Ureter (tissue), 1 donor: ENCODE measurements at regions not wholly inside any gene's neighbourhood (a gene's known extent, or its start where the extent isn't known, plus 50 kb on each side); places are given as distances from the start of the nearest gene placed in this dataset.
A peak's percentile ranks its signal among the peaks of the same experiment; 100 is the strongest.

Experiments
- DNase-seq: peaks from one replicate; pipeline ENCODE4 v3.0.0-alpha.2; 2020; ENCODE audit warnings: low spot score
- donor health status: DM: yes; HTN: yes; CAD: no.

DNA sequence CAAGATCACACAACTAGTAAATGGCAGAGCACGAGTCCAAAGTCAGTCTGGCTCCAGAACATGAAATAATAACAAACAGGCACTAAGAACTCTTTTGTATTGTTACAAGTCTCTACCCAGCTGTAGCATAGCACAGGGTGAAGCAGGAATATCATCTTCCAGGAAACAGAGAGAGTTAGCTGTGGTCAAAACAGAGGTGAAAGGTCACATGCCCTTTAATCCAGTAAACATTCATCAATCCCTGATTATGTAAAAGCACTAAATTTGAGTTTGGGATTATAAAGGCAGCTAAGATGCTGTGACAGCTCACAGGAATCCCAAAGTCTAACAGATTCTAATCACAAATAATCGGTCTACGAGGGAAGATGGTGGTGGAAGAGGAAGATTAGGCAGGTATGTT is 133.0 kb upstream of the ASTN2 start:
- DNase-seq = no peak

DNA sequence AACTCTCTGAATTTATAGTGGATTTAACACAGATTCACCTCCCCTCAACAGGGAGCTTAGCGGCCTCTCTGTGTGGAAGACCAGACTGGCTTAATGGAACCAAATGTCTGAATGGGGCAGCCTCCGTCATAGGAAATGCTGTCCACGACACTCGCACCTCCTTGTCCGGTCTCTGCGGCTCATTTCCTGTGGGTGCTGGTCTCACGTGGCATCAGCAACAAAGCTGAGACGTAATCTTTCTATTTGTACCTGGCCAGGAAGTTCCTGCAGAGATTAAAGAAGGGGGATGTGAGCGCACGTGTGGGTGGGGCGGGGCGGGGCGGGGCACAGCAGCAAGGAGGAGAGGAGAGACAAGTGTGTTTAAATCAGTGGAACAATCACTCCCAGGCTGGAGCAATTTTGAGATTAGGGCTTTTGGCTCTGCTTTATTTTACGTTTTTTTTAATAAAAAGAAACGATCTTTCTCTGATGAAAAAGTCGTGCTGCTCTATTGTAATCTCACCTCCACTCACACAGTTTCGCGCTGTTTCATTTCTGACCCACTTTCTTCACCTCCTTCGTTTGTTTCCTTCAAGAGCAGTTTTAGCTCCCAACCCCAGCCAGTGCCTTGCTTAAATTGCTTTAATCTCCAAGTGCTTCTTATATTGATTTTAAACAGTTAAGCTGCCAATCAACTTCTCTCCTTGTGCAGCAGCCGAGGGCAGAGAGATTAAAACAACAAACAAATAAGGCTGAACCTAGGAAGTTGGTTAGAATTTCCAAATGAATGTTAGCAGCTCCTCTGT is 132.2 kb upstream of the ASTN2 start:
- DNase-seq = peak; percentile 51

DNA sequence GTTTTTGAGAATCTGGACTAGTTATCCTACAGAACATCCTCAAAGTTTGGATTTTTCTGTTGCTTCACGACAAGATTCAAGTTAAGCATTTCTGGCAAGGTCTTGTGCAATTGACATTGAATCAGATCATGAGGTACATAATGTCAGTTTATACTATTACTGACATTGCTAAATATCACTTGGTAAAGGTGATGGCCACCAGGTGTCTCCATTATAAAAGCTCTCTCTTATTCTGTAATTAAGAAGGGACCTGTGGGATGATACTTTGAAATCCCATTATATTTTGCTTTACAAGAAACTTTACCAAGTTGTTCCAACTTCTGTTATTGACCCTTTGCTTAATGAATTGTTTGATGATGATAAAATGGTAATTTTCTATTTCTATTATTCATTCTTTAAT is 131.0 kb upstream of the ASTN2 start:
- no peak for DNase-seq

DNA sequence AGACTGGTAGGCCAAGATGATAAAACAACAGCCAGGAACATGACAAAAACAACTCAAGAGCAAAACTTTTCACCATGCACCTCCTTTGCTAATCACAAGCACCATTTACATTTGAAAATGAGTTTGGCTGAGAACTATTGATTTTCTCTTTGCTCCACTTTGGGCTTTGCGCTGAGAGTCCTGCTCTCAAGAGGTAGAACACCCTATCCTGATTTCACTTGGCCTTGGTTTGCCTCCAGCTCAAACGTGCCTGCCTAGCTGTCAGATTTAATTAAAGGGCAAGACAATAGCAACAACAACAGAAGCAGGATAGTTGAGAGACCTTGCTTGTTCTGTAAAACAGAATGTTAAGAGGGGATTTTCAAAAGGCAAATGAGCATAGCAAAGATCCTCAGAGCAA is 128.2 kb upstream of the ASTN2 start:
- DNase-seq = no peak

DNA sequence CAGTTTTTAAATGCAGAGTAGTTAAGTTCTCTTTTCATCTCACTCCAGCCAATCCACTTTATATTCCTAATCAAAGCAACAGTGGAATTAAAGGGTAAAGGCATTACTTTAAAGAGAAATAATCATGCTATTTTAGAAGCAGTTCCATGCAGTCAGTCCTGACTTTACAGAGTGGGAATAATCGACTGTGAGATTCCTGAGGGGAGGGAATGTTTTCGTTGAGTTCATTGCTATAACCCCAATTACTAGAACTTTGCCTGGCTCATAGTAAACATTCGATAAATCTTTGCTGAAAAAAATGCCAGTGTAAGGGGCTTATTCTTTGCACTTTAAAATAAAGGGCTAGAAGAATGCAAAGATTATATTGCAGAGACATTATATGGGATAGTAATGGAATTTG is 127.2 kb upstream of the ASTN2 start:
- DNase-seq = no peak

DNA sequence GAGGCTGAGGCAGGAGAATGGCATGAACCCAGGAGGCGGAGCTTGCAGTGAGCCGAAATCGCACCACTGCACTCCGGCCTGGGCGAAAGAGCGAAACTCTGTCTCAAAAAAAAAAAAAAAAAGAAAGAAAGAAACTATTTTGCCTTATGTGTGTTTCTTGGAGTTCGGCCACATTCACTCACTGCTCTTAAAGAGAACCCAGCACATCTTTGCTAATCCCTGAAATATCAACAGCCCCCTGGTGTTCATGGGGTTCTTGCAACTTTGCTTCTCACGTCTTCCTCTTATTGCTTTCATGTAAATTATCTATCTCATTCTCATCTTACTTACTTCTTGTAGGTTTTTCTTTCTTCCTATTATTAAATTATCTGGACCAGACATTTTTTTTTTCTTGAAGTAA is 126.3 kb upstream of the ASTN2 start:
- no peak for DNase-seq

DNA sequence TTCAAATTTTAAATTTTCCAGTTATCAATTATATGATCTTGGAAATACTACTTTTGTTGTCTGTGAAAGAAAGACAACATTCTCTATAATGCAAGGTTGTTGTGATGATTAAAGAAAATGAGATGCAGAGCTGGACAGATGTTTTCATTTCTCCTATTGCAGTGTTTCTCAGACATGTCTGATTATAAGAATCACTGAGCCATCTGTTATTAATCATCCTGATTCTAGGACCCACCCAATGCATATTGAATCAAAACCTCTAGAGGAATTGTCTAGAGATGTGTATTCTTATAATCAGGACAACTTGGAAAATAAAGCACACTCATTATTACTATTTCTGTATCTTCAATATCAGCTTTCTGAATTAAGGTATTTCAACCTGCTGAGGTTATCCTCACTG is 121.1 kb upstream of the ASTN2 start:
- no peak for DNase-seq

DNA sequence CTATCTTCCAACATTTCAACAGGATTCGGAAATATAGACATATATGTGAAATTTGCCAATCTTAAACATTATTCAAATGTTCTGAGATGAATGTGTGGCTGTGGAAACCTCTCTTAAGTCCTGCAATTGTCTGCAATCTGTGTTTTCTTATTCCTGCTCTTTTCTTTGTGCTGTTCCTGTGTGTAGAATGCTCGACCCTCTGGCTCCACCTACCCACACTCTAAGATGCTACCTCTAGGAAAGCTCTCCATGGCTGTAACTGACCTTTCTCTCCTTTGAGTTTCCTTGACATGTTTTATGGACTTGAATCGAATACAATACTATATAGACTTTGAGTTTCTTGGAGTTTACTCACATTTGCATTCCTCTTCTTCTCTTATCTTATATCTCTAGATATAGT is 120.6 kb upstream of the ASTN2 start:
- no peak for DNase-seq

DNA sequence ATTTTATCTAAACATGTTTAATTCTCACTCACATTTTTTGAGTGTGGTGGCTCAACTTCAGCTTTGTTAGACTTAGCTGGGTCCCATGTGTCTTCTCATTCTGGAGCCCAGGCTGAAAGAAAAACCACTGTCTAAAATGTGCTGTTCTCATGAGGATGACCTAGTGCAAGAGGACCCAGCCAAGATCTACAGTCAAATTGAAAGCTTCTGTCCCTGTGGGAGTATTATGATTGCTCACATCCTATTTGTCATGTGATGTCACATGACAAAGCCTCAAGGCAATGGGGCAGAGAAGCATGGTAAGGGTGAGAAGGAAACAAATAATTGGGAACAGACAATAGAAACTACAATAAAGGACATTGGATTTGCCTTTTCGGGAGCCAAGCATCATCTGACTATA is 113.4 kb upstream of the ASTN2 start:
- DNase-seq = no peak

DNA sequence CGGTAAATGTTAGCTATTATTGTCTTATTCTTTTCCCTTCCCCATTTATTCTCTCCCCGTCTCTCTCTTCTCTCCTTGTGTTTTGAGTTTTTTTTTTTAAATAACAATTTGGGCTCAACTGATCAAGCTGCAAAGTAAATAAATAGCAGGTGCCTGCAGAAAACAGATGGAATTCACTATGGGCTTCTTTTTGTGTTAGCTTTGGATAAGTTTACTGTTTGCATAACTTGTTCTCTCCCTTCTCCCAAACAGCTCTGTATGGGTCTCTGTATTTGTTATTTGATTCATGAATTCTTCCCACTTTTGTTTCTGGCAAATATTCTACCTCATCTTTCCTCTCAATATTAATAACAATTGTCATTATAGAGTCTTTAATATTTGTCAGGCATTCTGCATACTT is 111.8 kb upstream of the ASTN2 start:
- no peak for DNase-seq

DNA sequence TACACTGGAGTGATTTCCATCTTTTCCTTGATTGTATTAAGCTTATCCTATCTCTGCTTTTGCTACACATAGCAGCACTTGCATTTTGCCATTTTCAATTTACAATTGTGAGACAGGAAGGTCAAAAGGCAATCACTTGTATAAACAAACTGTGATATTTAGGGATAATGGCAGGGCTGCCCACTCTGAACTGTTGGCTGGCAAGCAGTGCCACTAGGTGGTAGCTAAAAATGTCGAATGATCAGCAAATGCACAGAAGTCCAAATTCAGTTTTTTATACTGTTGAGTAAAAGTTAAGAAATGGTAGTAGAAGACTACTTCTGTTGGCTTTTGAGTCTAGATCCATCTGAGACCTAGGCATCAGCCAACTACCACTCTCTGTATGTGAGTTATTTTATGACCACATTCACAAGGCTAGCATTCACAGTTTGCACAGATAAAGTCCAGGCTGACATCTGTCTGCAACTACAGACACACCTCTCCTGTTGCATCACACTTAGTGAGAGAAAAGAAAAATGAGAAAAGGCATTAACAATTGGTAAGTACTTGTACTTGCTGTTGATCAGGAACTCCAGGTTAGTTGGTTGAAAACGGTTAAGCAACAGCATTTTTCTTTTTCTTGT is 108.8 kb upstream of the ASTN2 start:
- DNase-seq = no peak

DNA sequence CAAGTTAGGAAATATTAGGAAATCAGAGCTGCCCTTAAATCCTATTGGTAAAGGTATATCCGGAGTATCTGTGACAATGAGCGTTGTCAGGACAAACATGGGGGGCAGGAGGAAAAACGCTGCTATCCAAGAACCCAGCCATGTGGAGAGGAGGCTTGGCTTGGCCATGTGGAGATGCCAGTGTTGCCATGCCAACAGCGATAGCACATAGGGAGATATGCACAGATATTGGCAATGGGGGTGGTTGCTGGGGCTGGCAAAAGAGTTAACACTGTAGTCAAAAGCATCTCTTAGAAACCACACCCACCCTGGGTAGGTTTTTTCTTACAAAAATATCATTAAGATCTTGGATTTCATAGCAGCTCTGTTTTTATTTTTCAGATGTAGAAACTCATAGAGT is 106.4 kb upstream of the ASTN2 start:
- no peak for DNase-seq

DNA sequence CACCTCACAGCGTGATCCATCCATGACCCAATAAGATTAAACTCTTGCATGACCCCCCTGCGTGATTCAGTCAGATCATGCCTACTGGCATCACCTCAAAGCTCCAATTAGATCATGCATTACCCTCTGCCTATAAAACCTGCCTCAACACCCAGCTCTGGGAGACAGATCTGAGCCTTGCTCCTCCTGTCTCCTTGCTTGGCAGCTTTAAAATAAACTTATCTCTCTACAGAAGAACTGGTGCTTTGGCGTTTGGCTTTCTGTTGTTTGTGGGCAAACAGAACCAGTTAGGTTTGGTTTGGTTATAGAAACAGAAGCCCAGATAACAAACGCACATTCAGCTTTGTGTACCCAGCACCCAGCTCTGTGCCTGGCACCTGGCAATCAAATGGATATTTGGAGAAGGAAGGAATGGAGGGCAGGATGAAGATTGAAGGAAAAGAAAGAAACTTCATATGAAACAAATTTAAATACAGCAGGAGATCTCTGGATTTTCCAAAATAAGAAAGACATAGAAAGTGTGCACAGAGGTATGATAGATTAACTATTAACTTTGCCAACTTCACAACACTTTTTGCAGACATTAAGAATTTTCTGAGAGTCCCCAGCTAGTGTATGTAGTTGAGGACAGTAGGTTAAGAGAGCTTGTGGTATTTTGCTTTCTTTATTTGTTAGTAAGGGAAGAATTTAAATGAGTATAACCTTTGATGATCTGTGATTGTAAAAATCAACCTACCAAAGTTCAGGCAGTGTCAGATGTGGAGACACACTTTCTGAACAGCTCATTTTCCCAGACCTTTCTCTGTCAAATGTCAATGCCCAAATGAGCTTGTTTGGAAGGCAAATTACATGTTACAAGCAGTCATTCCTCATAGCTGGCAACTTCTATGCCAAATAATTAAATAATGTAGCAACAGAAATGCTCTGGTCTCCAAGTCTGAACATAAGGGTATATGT is 102.1 kb upstream of the ASTN2 start:
- no peak for DNase-seq

DNA sequence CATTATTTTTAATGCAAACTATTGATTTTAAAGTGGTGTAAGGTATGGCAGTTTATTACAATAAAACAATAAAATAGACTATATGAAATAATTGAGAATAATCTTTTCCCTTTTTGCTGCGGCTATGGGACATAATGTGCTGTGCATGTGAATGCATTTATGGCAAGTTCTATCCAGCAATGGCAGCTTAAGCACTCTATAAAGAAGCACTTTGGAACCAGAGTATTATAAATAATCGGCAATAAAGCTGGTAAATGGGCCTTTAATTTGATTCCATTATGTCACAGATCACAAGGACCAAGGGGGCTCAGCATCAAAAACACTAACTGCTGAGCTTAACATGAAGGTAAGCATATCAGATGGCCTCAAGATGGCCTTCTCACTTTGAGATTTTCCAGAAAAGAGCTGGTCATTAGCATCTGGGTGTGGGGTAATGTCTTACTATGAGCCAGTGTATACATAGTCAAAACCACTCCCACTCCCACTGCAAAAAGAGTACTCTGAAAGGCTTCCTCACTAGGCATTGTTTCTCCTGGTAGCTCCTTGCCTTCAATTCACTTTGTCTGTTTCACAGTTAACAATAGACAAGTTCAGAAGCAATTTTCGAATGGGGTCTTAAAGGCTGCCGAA is 97.1 kb upstream of the ASTN2 start:
- no peak for DNase-seq

DNA sequence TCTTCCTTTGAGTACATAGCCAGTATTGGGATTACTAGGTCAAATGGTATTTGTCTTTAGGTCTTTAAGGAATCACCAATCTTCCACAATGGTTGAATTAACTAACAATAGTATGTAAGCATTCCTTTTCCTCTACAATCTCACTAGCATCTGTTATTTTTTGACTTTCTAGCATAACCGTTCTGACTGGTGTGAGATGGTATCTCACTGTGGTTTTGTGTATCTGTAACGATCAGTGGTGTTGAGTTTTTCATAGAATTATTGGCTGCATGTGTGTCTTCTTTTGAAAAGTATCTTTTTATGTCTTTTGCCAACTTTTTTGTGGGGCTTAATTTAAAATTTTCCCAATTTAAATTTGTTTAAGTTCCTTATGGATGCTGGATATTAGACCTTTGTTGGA is 81.5 kb upstream of the ASTN2 start:
- DNase-seq = no peak

DNA sequence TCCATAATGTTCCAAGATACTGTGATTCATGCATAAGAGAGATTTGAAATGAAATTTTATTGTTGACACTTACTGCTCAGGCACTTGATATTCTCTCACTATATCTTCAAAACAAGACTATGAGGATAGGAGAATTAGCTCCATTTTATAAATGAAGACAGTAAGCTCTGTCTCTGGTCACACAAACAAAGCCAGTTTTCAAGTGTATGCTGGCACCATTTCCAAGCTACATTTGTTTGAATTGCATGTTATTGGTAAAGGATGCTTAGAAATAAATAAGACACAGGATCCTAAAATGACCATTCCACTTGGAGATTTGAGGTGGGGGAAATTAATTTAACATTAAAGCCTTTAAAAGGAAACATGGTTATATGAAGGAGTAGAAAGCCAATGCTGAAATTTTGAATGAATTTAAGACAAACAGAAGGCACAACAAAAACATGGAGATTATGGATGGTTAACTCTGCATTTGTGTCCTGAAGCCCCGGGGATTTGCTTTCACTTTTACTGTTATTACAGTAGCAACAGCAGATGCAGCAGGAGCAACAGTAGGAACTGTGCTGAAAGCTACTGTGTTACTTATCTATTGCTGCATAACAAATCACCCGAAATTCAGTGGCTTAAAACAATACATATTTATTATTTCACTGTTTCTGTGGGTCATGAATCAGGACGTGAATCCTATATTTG is 79.7 kb upstream of the ASTN2 start:
- no peak for DNase-seq

DNA sequence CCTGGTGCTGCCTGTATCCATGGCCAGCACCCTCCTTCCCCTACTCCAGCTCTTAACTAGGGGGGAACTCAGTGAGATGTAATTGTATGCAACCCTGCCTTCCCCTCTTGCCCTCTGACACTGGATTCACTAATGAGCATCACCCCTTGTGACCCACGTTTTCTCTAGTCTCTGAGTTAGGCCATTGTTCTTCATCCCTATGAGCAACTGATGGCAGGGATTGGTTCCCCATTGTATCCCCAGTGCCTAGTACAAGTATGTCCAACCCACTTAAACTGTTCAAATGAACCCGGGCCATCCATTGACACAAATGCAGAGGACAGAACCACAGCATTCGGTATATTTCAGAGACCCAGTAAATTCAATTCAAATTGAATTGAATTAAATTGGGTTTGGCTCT is 77.6 kb upstream of the ASTN2 start:
- no peak for DNase-seq

DNA sequence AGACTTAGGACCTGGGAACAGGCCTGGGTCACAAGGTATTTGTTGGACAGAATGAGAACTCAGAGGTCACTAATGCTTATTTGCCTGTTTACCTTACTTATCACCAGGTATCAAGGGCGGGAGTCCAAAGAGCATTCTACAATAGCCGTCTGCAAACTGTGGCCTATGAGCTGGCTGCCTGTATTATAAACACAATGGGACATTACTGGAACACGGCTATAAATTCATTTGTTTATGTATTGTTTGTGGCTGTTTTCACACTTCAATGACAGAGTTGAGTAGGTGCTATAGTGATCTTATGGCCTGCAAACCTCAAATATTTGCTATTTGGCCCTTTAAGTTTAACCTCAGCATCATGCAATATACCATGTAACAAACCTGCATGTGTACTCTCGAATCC is 76.6 kb upstream of the ASTN2 start:
- no peak for DNase-seq

DNA sequence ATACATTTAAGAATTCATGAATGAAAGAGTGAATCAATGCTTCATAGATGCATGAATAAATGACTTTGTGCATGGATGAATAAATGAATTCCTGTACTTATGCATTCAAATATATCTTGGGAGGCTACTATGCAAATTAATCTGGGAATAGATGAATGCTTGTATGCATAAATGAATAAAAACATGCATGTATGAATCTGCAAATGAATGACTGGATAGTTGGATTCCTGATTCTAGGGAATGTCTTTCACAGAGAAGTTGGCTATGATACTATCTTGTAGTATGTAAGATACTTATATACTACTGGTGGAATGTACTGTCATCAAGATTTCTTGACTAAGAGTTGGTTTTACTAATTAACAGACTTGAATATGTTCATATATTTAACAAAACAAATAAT is 75.3 kb upstream of the ASTN2 start:
- no peak for DNase-seq

DNA sequence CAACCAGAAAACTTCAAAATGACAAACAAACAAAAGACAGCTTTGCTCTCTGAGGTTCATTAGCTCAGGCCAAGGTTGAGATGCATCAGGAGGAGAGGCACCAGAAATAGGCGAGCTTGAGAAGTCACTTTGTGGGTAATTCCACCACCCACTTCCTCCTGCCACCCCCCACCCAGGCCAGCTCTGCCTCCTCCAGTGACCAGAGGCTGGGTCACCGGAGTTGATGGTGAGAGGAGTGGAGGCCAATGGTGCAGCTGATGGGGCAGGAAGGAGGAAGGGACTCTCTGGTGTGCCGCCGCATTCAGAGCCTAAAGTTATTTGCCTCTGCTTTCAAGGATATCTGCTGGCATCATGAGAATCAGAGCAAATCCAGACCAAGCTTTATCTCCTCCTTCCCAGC is 73.8 kb upstream of the ASTN2 start:
- no peak for DNase-seq

DNA sequence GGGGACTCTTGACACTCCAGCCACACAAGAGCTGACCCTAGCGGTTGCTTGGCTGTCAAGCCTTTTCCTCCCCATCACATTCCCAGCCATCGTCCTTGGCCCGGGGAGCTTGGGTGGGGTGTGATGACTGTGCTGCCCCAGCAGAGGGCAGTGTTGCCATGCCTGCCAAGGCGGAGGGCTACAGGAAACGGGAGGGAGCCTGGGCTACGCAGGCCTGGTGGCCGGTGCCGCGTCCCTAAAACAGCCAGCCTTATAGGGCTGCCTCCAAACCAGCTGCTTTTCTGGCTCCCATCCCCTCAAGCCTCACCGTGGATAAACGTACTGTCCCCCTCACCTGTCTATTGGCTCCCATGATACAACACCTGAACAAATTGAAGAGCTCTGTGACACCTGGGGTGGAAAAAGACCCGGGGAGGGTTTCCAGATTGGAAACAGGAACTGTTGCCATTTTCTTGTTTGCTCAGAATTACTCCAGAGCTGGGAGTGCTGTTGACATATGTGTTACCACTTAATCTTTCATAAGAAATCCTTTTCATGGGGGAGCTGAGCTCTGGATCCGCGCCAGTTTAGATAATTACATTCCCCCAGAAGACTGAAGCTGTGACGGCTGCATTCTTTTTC is 72.8 kb upstream of the ASTN2 start:
- peak; percentile 75 for DNase-seq
